PC-3 (cell line): ENCODE measurements at regions not wholly inside any gene's neighbourhood (a gene's known extent, or its start where the extent isn't known, plus 50 kb on each side); places are given as distances from the start of the nearest gene placed in this dataset.

ENCODE experiments used
- ATAC-seq: fragments of 200-7000 bp; cut with Tn5 transposase; 2 replicates; pipeline ENCODE4 v1.9.1; 2020; ENCODE audit warnings: mild to moderate bottlenecking, moderate library complexity
- BruUV-seq: library from RNA; stranded (reverse); fragments of 400-500 nt; replicated peaks from 2 replicates; lab custom pipeline; 2021; lab: Mats Ljungman, UMichigan
- CTCF ChIA-PET: fragments of 300-600 bp; sonication (Branson Sonifier 250); formaldehyde crosslinking; loops from one replicate; lab custom pipeline; 2022; ENCODE audit warnings: antibody characterized with exemption; lab: Charles Lee
- POLR2A ChIA-PET: fragments of 300-600 bp; sonication (Branson Sonifier 250); formaldehyde crosslinking; loops from one replicate; lab custom pipeline; 2022; ENCODE audit warnings: antibody characterized with exemption; ENCODE audit not compliant: unreplicated experiment; lab: Charles Lee
- DNase-seq: peaks from one replicate; pipeline ENCODE4 v3.0.0-alpha.2; 2015
- H2AFZ ChIP-seq: fragments of 300-600 bp; sonication (generic); 2 replicates; pipeline ENCODE4 v1.6.0; 2016; ENCODE audit warnings: antibody characterized with exemption, low read length
- H3F3A ChIP-seq: fragments of 300-600 bp; sonication (generic); one replicate; pipeline ENCODE4 v1.6.0; 2017; ENCODE audit warnings: antibody characterized with exemption, low read length, control low read depth, mild to moderate bottlenecking; ENCODE audit not compliant: unreplicated experiment
- H3K27ac ChIP-seq: fragments of 300-600 bp; sonication (generic); 2 replicates; pipeline ENCODE4 v1.5.1; 2016; ENCODE audit warnings: mild to moderate bottlenecking, low read length
- H3K27me3 ChIP-seq: fragments of 300-600 bp; sonication (generic); 2 replicates; pipeline ENCODE4 v1.6.1; 2016; ENCODE audit warnings: low read length, mixed read lengths
- H3K36me3 ChIP-seq: fragments of 300-600 bp; sonication (generic); 2 replicates; pipeline ENCODE4 v1.6.1; 2016; ENCODE audit warnings: low read depth, mixed run types, low read length, mixed read lengths
- H3K4me1 ChIP-seq: fragments of 300-600 bp; sonication (generic); 2 replicates; pipeline ENCODE4 v1.5.1; 2016; ENCODE audit warnings: low read length; ENCODE audit not compliant: insufficient read depth
- H3K4me2 ChIP-seq: fragments of 300-600 bp; sonication (generic); 2 replicates; pipeline ENCODE4 v1.6.0; 2016; ENCODE audit warnings: low read length
- H3K4me3 ChIP-seq: fragments of 300-600 bp; sonication (generic); 2 replicates; pipeline ENCODE4 v1.5.1; 2016; ENCODE audit warnings: mild to moderate bottlenecking, low read length, mixed read lengths
- H3K79me2 ChIP-seq: fragments of 300-600 bp; sonication (generic); 2 replicates; pipeline ENCODE4 v1.6.1; 2017; ENCODE audit warnings: low read length, mixed read lengths
- H3K9ac ChIP-seq: fragments of 300-600 bp; sonication (generic); 2 replicates; pipeline ENCODE4 v1.6.0; 2016; ENCODE audit warnings: mild to moderate bottlenecking, low read length
- H3K9me2 ChIP-seq: fragments of 300-600 bp; sonication (generic); replicated peaks from 2 replicates; pipeline ENCODE4 v1.6.1; 2016; ENCODE audit warnings: mixed run types, low read length, mixed read lengths
- H3K9me3 ChIP-seq: fragments of 300-600 bp; sonication (generic); 2 replicates; pipeline ENCODE4 v1.6.1; 2016; ENCODE audit warnings: low read length, mixed read lengths
- H4K20me1 ChIP-seq: fragments of 300-600 bp; sonication (generic); 2 replicates; pipeline ENCODE4 v1.6.1; 2016; ENCODE audit warnings: low read length, mixed read lengths
- EZH2 ChIP-seq: fragments of 300-600 bp; sonication (generic); IDR thresholded peaks from one replicate; pipeline ENCODE4 v1.6.1; 2017; ENCODE audit warnings: antibody characterized with exemption, mild to moderate bottlenecking, low read length; ENCODE audit not compliant: unreplicated experiment
- EZH2phosphoT487 ChIP-seq: fragments of 300-600 bp; sonication (generic); IDR thresholded peaks from 2 replicates; pipeline ENCODE4 v1.6.1; 2018; ENCODE audit warnings: mild to moderate bottlenecking, antibody characterized with exemption, low read length, borderline replicate concordance
- intact Hi-C: fragments of 100-400 bp; cut with micrococcal nuclease; formaldehyde crosslinking; loops from 2 replicates; pipeline ENCODE4 v1.9.0; 2023
- TF ChIP-seq, protein P1 (sequence below): fragments of 300-600 bp; sonication (generic); conservative IDR thresholded peaks from 2 replicates; pipeline ENCODE4 v1.5.1; 2017; ENCODE audit warnings: antibody characterized with exemption, low read depth, mild to moderate bottlenecking, low read length

DNA sequence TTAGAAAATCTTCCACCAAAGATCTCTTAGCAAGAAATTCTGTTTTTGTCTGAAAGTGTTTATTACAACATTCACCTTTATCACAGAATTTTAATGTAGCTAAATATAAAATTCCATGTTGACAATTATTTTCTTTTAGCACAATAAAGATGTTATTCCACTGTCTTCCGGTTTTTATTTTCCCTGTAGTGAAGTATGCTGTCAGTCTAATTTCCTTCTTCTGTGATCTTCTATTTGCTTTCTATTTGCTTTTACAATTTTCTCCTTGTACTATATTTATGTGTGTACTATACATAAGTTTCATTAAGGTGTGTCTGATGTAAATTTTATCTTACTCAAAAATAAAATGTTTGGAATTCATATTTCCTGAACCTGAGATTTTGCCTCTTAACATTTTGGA, 117.5 kb upstream of the PPP2R3A start:
- no peaks in the 10 kb centered on the region for H3K4me1 ChIP-seq
- no peaks in the 10 kb centered on the region for H3K9me2 ChIP-seq
- H3K79me2 ChIP-seq, result no peaks in the 10 kb centered on the region
- no peak for ATAC-seq
- H4K20me1 ChIP-seq, result no peaks in the 10 kb centered on the region
- TF ChIP-seq EZH2phosphoT487, result no peak
- TF ChIP-seq, protein P1, sequence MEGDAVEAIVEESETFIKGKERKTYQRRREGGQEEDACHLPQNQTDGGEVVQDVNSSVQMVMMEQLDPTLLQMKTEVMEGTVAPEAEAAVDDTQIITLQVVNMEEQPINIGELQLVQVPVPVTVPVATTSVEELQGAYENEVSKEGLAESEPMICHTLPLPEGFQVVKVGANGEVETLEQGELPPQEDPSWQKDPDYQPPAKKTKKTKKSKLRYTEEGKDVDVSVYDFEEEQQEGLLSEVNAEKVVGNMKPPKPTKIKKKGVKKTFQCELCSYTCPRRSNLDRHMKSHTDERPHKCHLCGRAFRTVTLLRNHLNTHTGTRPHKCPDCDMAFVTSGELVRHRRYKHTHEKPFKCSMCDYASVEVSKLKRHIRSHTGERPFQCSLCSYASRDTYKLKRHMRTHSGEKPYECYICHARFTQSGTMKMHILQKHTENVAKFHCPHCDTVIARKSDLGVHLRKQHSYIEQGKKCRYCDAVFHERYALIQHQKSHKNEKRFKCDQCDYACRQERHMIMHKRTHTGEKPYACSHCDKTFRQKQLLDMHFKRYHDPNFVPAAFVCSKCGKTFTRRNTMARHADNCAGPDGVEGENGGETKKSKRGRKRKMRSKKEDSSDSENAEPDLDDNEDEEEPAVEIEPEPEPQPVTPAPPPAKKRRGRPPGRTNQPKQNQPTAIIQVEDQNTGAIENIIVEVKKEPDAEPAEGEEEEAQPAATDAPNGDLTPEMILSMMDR, result no peak
- TF ChIP-seq EZH2, result no peak
- no peak overlapping the region for H2AFZ ChIP-seq
- BruUV-seq, result no TSS peak
- no peak overlapping the region for H3K9ac ChIP-seq
- intact Hi-C loops, result no loop called here
- H3K4me3 ChIP-seq, result no peak overlapping the region
- no peak for DNase-seq
- H3K27me3 ChIP-seq, result no peaks in the 10 kb centered on the region
- ChIA-PET POLR2A (no interaction called here), CTCF (no interaction called here)
- no peak overlapping the region for H3K4me2 ChIP-seq
- no peaks in the 10 kb centered on the region for H3K9me3 ChIP-seq
- no peaks in the 10 kb centered on the region for H3F3A ChIP-seq
- H3K36me3 ChIP-seq, result no peaks in the 10 kb centered on the region
- H3K27ac ChIP-seq, result no peak overlapping the region

DNA sequence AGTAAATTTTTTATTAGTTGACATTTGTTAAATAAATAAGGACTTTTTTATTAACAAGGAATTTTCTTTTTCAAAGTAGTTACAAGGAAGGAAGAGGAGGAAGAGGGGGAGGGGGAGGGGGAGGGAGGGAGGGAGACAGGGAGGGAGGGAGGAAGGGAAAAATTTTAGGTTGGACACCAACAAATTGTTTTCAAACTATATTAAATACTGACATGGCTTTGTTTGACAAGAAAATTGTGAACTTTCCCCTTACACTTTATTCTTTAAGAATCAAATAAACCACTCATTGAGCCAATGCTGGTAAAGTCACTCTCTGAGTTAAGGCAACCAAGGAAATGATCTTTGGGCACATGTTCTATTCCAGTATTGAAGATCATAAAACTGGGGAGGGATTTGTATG, 115.7 kb upstream of the PPP2R3A start:
- no peak overlapping the region for H3K27ac ChIP-seq
- H3K9me2 ChIP-seq, result no peaks in the 10 kb centered on the region
- DNase-seq (no peak), ATAC-seq (no peak)
- H3K79me2 ChIP-seq, result no peaks in the 10 kb centered on the region
- H3F3A ChIP-seq, result no peaks in the 10 kb centered on the region
- no TSS peak for BruUV-seq
- TF ChIP-seq EZH2phosphoT487 (no peak), EZH2 (no peak)
- TF ChIP-seq, protein P1, result no peak
- H3K9ac ChIP-seq, result no peak overlapping the region
- POLR2A ChIA-PET, result no interaction called here
- CTCF ChIA-PET, result no interaction called here
- H3K27me3 ChIP-seq, result no peaks in the 10 kb centered on the region
- no peaks in the 10 kb centered on the region for H3K36me3 ChIP-seq
- H4K20me1 ChIP-seq, result no peaks in the 10 kb centered on the region
- H3K9me3 ChIP-seq, result no peaks in the 10 kb centered on the region
- intact Hi-C loops, result no loop called here
- no peaks in the 10 kb centered on the region for H3K4me1 ChIP-seq
- no peak overlapping the region for H2AFZ ChIP-seq
- no peak overlapping the region for H3K4me2 ChIP-seq
- no peak overlapping the region for H3K4me3 ChIP-seq

DNA sequence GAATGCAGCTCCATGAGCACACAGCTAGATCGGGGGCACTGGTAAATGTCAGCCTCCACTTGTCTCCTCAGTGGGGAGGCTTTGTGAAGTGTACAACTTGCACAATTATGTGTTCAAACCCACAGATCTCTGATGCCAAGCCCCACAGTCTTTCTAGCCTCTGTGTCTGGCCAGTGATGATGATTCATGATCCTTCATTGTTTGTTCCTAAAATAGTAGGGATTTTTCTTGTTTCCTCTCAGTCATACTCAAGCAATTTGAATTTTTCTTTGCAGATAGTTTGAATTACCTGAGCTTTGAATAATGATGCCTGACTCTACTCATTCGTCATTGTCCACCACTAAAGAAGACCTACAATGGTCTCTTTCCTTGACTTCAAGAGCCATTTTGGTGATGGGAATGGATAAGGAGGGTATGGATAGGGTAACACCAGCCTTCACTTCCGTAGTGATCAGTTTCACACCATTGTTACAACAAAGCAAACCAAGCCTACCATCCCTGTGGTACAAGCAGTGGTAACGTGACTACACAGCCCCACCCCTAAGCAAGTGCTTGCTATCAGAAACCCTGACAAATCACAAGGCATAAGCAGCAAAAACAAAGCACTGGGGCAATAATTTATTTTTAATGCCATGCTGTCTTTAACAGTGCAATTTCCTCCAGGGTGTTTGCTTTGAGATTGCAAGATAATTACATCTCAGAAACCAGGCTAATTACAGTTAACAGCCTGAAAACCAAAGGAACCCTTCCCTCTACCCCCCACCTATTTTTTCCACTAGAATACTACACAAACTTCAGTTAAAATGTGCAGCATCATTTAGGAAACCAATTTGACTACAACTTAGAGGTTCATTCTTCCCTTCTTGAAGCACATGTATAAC, 114.1 kb upstream of the PPP2R3A start:
- Histone ChIP-seq H2AFZ (no peak overlapping the region), H3K9ac (no peak overlapping the region), H3K4me2 (no peak overlapping the region), H3K4me3 (no peak overlapping the region), H3K36me3 (no peaks in the 10 kb centered on the region), H3K27ac (no peak overlapping the region), H3K9me2 (no peaks in the 10 kb centered on the region), H3K4me1 (no peaks in the 10 kb centered on the region), H3K27me3 (no peaks in the 10 kb centered on the region), H4K20me1 (no peaks in the 10 kb centered on the region), H3K9me3 (no peaks in the 10 kb centered on the region), H3K79me2 (no peaks in the 10 kb centered on the region), H3F3A (no peaks in the 10 kb centered on the region)
- ChIA-PET CTCF (no interaction called here), POLR2A (no interaction called here)
- ATAC-seq (no peak; the same call in 1 of the 2 replicates), DNase-seq (peak; percentile 19)
- no TSS peak for BruUV-seq
- intact Hi-C loops, result no loop called here
- TF ChIP-seq EZH2 (no peak), EZH2phosphoT487 (no peak)
- TF ChIP-seq, protein P1, result no peak
